K562 (cell line): ENCODE measurements at regions not wholly inside any gene's neighbourhood (a gene's known extent, or its start where the extent isn't known, plus 50 kb on each side); places are given as distances from the start of the nearest gene placed in this dataset.

ENCODE experiments used
- ATAC-seq: fragments of 200-7000 bp; cut with Tn5 transposase; 3 replicates; pipeline ENCODE4 v1.9.1; 2020; ENCODE audit warnings: moderate library complexity
- BruUV-seq: library from RNA; stranded (reverse); fragments of 400-500 nt; replicated peaks from 2 replicates; lab custom pipeline; 2021; lab: Mats Ljungman, UMichigan
- CTCF ChIA-PET: fragments of 300-600 bp; formaldehyde crosslinking; extraction: SDS; loops from one replicate; lab custom pipeline; 2021; ENCODE audit warnings: low intra/inter-chr PET ratio; lab: Yijun Ruan, JAX
- POLR2A ChIA-PET: fragments of 300-600, 350-650 bp; sonication (Branson Sonifier 250); formaldehyde crosslinking; extraction: SDS; loops from one replicate; lab custom pipeline; 2021; ENCODE audit warnings: antibody characterized with exemption, inconsistent platforms; lab: Yijun Ruan, JAX
- DNase-seq, 4 experiments: peaks; one replicate each; pipeline versions ENCODE4 v3.0.0 to v3.0.0-alpha.2; 2011 to 2018; ENCODE audit warnings: low spot score in 3 of 4, mixed read lengths in 3 of 4; ENCODE audit errors: extremely low read depth in 1 of 4
- FAIRE-seq: peaks from 2 replicates; lab custom pipeline; 2011; peaks lifted over from hg19 to GRCh38; lab: Jason Lieb, UNC
- H2AFZ ChIP-seq: 2 replicates; pipeline ENCODE4 v1.6.0; 2011; ENCODE audit warnings: low read depth, low read length, control low read depth, inconsistent platforms
- H3K27ac ChIP-seq: fragments of 200-600 bp; 3 replicates; pipeline ENCODE4 v1.8.0; 2011; ENCODE audit warnings: low read depth, mild to moderate bottlenecking, control low read depth, inconsistent platforms, low read length, moderate library complexity, mixed read lengths; ENCODE audit errors: extremely low read depth
- H3K27me3 ChIP-seq, 2 experiments: fragments of 300-600 bp in 1 of 2; 2 replicates in 1 of 2; 3 replicates in 1 of 2; pipeline versions ENCODE4 v1.6.0 to v1.8.0; 2011; ENCODE audit warnings: inconsistent platforms in 2 of 2, low read length in 2 of 2, mild to moderate bottlenecking in 1 of 2, mixed read lengths in 1 of 2, moderate library complexity in 1 of 2; ENCODE audit not compliant: control insufficient read depth in 2 of 2, insufficient read depth in 2 of 2
- H3K36me3 ChIP-seq: fragments of 300-600 bp; 3 replicates; pipeline ENCODE4 v1.8.0; 2011; ENCODE audit warnings: mild to moderate bottlenecking, low read length, inconsistent platforms; ENCODE audit not compliant: control insufficient read depth, insufficient read depth
- H3K4me1 ChIP-seq, 2 experiments: fragments of 200-600 bp in 1 of 2; replicated peaks in 1 of 2; 2 replicates in 1 of 2; 3 replicates in 1 of 2; pipeline versions ENCODE4 v1.5.1 to v1.8.0; 2011; ENCODE audit warnings: inconsistent platforms in 2 of 2, low read length in 2 of 2, mild to moderate bottlenecking in 1 of 2, mixed read lengths in 1 of 2, moderate library complexity in 1 of 2; ENCODE audit not compliant: control insufficient read depth in 2 of 2, insufficient read depth in 2 of 2
- H3K4me2 ChIP-seq: 2 replicates; pipeline ENCODE4 v1.6.1; 2011; ENCODE audit warnings: low read length, control low read depth, inconsistent platforms, mixed read lengths; ENCODE audit not compliant: insufficient read depth
- H3K4me3 ChIP-seq: fragments of 200-600 bp; sonication (generic), shearing (Covaris generic); 2 replicates; pipeline ENCODE4 v1.5.1; 2016; ENCODE audit warnings: control low read depth, inconsistent platforms
- H3K79me2 ChIP-seq: fragments of 200-600 bp; 3 replicates; pipeline ENCODE4 v1.8.0; 2011; ENCODE audit warnings: low read length, inconsistent platforms; ENCODE audit not compliant: control insufficient read depth, insufficient read depth
- H3K9ac ChIP-seq, 2 experiments: 2 replicates each; pipeline versions ENCODE4 v1.6.0 to v1.6.1; 2011; ENCODE audit warnings: low read depth in 2 of 2, low read length in 2 of 2, control low read depth in 1 of 2, inconsistent platforms in 1 of 2, mild to moderate bottlenecking in 1 of 2, mixed read lengths in 1 of 2; ENCODE audit not compliant: insufficient read depth in 1 of 2
- H3K9me1 ChIP-seq: one replicate; pipeline ENCODE4 v1.6.0; 2011; ENCODE audit warnings: inconsistent platforms, mild to moderate bottlenecking, low read length, moderate library complexity; ENCODE audit not compliant: control insufficient read depth, insufficient read depth
- H3K9me3 ChIP-seq: replicated peaks from 2 replicates; pipeline ENCODE4 v1.5.1; 2011; ENCODE audit warnings: low read depth, low read length, inconsistent platforms; ENCODE audit not compliant: control insufficient read depth, insufficient read depth
- H4K20me1 ChIP-seq: replicated peaks from 2 replicates; pipeline ENCODE4 v1.6.1; 2011; ENCODE audit warnings: low read length, inconsistent platforms, mixed read lengths; ENCODE audit not compliant: control insufficient read depth, insufficient read depth
- E2F1 ChIP-seq: sonication (generic); formaldehyde crosslinking; IDR thresholded peaks from 2 replicates; pipeline ENCODE4 v1.8.1; 2023; ENCODE audit warnings: mild to moderate bottlenecking, missing genetic modification reagents, moderate library complexity
- ETV1 ChIP-seq: fragments of 450-650 bp; conservative IDR thresholded peaks from 2 replicates; pipeline ENCODE4 v1.6.1; 2016; ENCODE audit warnings: missing genetic modification characterization, control low read depth, low read depth, missing compliant biosample characterization
- KLF6 ChIP-seq: fragments of 250-450 bp; sonication (Bioruptor Pico); IDR thresholded peaks from 2 replicates; pipeline ENCODE4 v1.4.0; 2020; ENCODE audit warnings: mild to moderate bottlenecking, moderate library complexity, borderline replicate concordance
- PHF20 ChIP-seq: fragments of 450-650 bp; IDR thresholded peaks from 2 replicates; pipeline ENCODE4 v1.6.1; 2018; ENCODE audit not compliant: partially characterized antibody
- SRSF9 ChIP-seq: fragments of 200-400 bp; formaldehyde crosslinking; IDR thresholded peaks from 2 replicates; pipeline ENCODE4 v1.6.1; 2017; ENCODE audit warnings: low read depth, low read length, borderline replicate concordance
- TCF15 ChIP-seq: fragments of 250-450 bp; sonication (Bioruptor Pico); IDR thresholded peaks from 2 replicates; pipeline ENCODE4 v1.8.0; 2022; ENCODE audit warnings: moderate library complexity, mild to moderate bottlenecking, inconsistent platforms
- ZBTB11 ChIP-seq, 3 experiments: fragments of 200-800 bp in 1 of 3; fragments of 250-450 bp in 1 of 3; fragments of 450-650 bp in 1 of 3; sonication (Bioruptor Pico) in 1 of 3; sonication (Bioruptor generic) in 1 of 3; formaldehyde crosslinking in 1 of 3; IDR thresholded peaks; 2 replicates each; pipeline versions ENCODE4 v1.6.1 to v1.8.0; 2016 to 2022; ENCODE audit warnings: mild to moderate bottlenecking in 2 of 3, missing genetic modification characterization in 2 of 3, missing compliant biosample characterization in 1 of 3, moderate library complexity in 1 of 3
- ZNF224 ChIP-seq: sonication (generic); formaldehyde crosslinking; IDR thresholded peaks from 2 replicates; pipeline ENCODE4 v1.8.0; 2022; ENCODE audit warnings: mild to moderate bottlenecking, missing genetic modification reagents
- WGBS: fragments of 100-300 bp; shearing (Covaris generic); methylation state at CpG from one replicate; pipeline ENCODE4 v1.1.6; 2016; ENCODE audit warnings: low coverage, mixed read lengths; ENCODE audit not compliant: insufficient coverage; ENCODE audit errors: missing lambda C conversion rate; 5-methylcytosine and 5-hydroxymethylcytosine counted together
- in situ Hi-C: fragments of 300-500 bp; cut with MboI; formaldehyde crosslinking; loops from 4 replicates; pipeline ENCODE4 v1.15.0; 2018; ENCODE audit warnings: inconsistent platforms, mixed read lengths
- intact Hi-C: fragments of 100-400 bp; cut with micrococcal nuclease; formaldehyde crosslinking; loops from 2 replicates; pipeline ENCODE4 v1.14.2; 2022
- TF ChIP-seq, protein P1 (sequence below): sonication (generic); formaldehyde crosslinking; IDR thresholded peaks from 2 replicates; pipeline ENCODE4 v1.8.0; 2023; ENCODE audit warnings: mild to moderate bottlenecking, missing genetic modification reagents
- TF ChIP-seq, protein P2 (sequence below): fragments of 250-450 bp; sonication (Bioruptor Pico); IDR thresholded peaks from 2 replicates; pipeline ENCODE4 v1.5.0; 2021; ENCODE audit warnings: mild to moderate bottlenecking, borderline replicate concordance

- TF ChIP-seq TCF15 (CRISPR knock-in tag) = no peak
- no peak for TF ChIP-seq ZBTB11 (CRISPR knock-in tag; IDR thresholded peaks at IDR 0.05)
- TF ChIP-seq, protein P1, sequence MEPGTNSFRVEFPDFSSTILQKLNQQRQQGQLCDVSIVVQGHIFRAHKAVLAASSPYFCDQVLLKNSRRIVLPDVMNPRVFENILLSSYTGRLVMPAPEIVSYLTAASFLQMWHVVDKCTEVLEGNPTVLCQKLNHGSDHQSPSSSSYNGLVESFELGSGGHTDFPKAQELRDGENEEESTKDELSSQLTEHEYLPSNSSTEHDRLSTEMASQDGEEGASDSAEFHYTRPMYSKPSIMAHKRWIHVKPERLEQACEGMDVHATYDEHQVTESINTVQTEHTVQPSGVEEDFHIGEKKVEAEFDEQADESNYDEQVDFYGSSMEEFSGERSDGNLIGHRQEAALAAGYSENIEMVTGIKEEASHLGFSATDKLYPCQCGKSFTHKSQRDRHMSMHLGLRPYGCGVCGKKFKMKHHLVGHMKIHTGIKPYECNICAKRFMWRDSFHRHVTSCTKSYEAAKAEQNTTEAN (CRISPR knock-in tag) = no peak
- TF ChIP-seq ETV1 (tag) = no peak
- TF ChIP-seq, all 486 proteins: peak for 0
These were observed 488.5 kb downstream of the LRFN5 start (continued) for GRCh38 chr14:42095155-42095554.

DNA sequence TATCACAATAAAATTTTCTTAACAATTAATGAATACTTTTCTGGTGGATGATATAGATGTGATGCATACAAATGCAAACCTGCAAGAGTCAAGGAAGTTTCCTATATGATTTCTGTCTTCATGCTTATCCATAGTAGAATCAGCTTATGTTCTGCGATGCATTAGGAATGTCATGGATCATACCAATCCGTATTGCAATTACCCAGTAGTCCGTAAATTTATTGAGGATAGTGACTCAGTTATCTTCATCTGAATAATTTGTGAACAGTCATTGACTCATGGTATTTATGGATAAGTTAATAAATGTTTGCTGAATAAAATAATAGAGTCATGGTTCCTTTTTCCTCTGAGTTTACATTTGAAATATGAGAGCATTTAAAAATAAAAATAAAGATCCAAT is 483.4 kb downstream of the LRFN5 start:
- WGBS = 8% methylated on average over 3 of the region's 3 CpGs
- intact Hi-C loops = no loop called here
- Histone ChIP-seq H3K9me1 (no peaks in the 10 kb centered on the region), H2AFZ (no peak overlapping the region), H3K36me3 (no peaks in the 10 kb centered on the region), H3K4me1 (no peaks in the 10 kb centered on the region), H3K4me3 (no peak overlapping the region), H3K27ac (no peak overlapping the region), H3K79me2 (no peaks in the 10 kb centered on the region), H3K9me3 (no peaks in the 10 kb centered on the region), H4K20me1 (no peaks in the 10 kb centered on the region), H3K9ac (no peak overlapping the region), H3K4me2 (no peak overlapping the region), H3K27me3 (no peaks in the 10 kb centered on the region)
- no peak for DNase-seq
- no peak for ATAC-seq
- CTCF ChIA-PET = no interaction called here
- POLR2A ChIA-PET = no interaction called here
- no peak for FAIRE-seq
- no TSS peak for BruUV-seq
- in situ Hi-C loops = no loop called here
- TF ChIP-seq, protein P2, sequence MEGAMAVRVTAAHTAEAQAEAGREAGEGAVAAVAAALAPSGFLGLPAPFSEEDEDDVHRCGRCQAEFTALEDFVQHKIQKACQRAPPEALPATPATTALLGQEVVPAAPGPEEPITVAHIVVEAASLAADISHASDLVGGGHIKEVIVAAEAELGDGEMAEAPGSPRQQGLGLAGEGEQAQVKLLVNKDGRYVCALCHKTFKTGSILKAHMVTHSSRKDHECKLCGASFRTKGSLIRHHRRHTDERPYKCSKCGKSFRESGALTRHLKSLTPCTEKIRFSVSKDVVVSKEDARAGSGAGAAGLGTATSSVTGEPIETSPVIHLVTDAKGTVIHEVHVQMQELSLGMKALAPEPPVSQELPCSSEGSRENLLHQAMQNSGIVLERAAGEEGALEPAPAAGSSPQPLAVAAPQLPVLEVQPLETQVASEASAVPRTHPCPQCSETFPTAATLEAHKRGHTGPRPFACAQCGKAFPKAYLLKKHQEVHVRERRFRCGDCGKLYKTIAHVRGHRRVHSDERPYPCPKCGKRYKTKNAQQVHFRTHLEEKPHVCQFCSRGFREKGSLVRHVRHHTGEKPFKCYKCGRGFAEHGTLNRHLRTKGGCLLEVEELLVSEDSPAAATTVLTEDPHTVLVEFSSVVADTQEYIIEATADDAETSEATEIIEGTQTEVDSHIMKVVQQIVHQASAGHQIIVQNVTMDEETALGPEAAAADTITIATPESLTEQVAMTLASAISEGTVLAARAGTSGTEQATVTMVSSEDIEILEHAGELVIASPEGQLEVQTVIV (CRISPR knock-in tag) = no peak
- TF ChIP-seq SRSF9 = no peak
- no peak for TF ChIP-seq KLF6 (CRISPR knock-in tag)
- TF ChIP-seq PHF20 = no peak
- TF ChIP-seq E2F1 (CRISPR knock-in tag) = no peak
- TF ChIP-seq ZNF224 (CRISPR knock-in tag) = no peak
